WERI-Rb-1 (cell line): ENCODE measurements at regions not wholly inside any gene's neighbourhood (a gene's known extent, or its start where the extent isn't known, plus 50 kb on each side); places are given as distances from the start of the nearest gene placed in this dataset.

ENCODE experiments used
- DNase-seq: peaks from one replicate; pipeline ENCODE4 v3.0.0-alpha.2; 2020
- H3K27ac ChIP-seq: fragments of 250-450 bp; sonication (Bioruptor Pico); 2 replicates; pipeline ENCODE4 v1.5.1; 2020; ENCODE audit warnings: mild to moderate bottlenecking, moderate library complexity
- H3K27me3 ChIP-seq: fragments of 250-450 bp; sonication (Bioruptor Pico); 2 replicates; pipeline ENCODE4 v1.5.1; 2021; ENCODE audit warnings: mild to moderate bottlenecking, low read depth, moderate library complexity; ENCODE audit not compliant: insufficient read depth, severe bottlenecking
- H3K36me3 ChIP-seq: fragments of 250-450 bp; sonication (Bioruptor Pico); 2 replicates; pipeline ENCODE4 v1.5.1; 2020; ENCODE audit warnings: mild to moderate bottlenecking, moderate library complexity
- H3K4me3 ChIP-seq: 2 replicates; pipeline ENCODE4 v1.5.1; 2011; ENCODE audit warnings: low read depth, mild to moderate bottlenecking, control low read depth, low read length
- H3K9me3 ChIP-seq: fragments of 250-450 bp; sonication (Bioruptor Pico); 2 replicates; pipeline ENCODE4 v1.5.1; 2021; ENCODE audit warnings: mild to moderate bottlenecking, moderate library complexity; ENCODE audit not compliant: severe bottlenecking
- CTCF ChIP-seq: IDR thresholded peaks from 2 replicates; pipeline ENCODE4 v1.5.1; 2011; ENCODE audit warnings: low read depth, mild to moderate bottlenecking, control low read depth, inconsistent platforms, low read length

GRCh38 chr6:81561071-81561564, 191.4 kb downstream of the TENT5A start:
- H3K4me3 ChIP-seq = no peak overlapping the region
- no peaks in the 10 kb centered on the region for H3K27me3 ChIP-seq
- no peaks in the 10 kb centered on the region for H3K36me3 ChIP-seq
- TF ChIP-seq CTCF = no peak
- DNase-seq = no peak
- H3K27ac ChIP-seq = no peak overlapping the region
- H3K9me3 ChIP-seq = no peaks in the 10 kb centered on the region

- DNase-seq = no peak
- no peak for TF ChIP-seq CTCF
These were observed 194.7 kb downstream of the TENT5A start for GRCh38 chr6:81557811-81558210.

GRCh38 chr6:81556551-81556950, 195.9 kb downstream of the TENT5A start:
- Histone ChIP-seq H3K27ac (no peak overlapping the region), H3K27me3 (no peaks in the 10 kb centered on the region), H3K4me3 (no peak overlapping the region), H3K36me3 (no peaks in the 10 kb centered on the region), H3K9me3 (no peaks in the 10 kb centered on the region)
- no peak for DNase-seq
- no peak for TF ChIP-seq CTCF

More at GRCh38 chr6:81557811-81558210, 194.7 kb downstream of the TENT5A start:
- H3K4me3 ChIP-seq = no peak overlapping the region
- no peaks in the 10 kb centered on the region for H3K36me3 ChIP-seq
- H3K27me3 ChIP-seq = no peaks in the 10 kb centered on the region
- no peak overlapping the region for H3K27ac ChIP-seq
- H3K9me3 ChIP-seq = no peaks in the 10 kb centered on the region

GRCh38 chr6:81553216-81553615, 199.3 kb downstream of the TENT5A start:
- H3K9me3 ChIP-seq = no peaks in the 10 kb centered on the region
- DNase-seq = no peak

GRCh38 chr6:81552644-81553043, 199.8 kb downstream of the TENT5A start:
- H3K27me3 ChIP-seq = no peaks in the 10 kb centered on the region
- no peak overlapping the region for H3K27ac ChIP-seq
- H3K36me3 ChIP-seq = no peaks in the 10 kb centered on the region
- no peak for TF ChIP-seq CTCF
- H3K4me3 ChIP-seq = no peak overlapping the region
- no peak for DNase-seq
- no peaks in the 10 kb centered on the region for H3K9me3 ChIP-seq

More at GRCh38 chr6:81553216-81553615, 199.3 kb downstream of the TENT5A start:
- Histone ChIP-seq H3K27me3 (no peaks in the 10 kb centered on the region), H3K27ac (no peak overlapping the region), H3K36me3 (no peaks in the 10 kb centered on the region), H3K4me3 (no peak overlapping the region)
- no peak for TF ChIP-seq CTCF

- Histone ChIP-seq H3K27me3 (no peaks in the 10 kb centered on the region), H3K36me3 (no peaks in the 10 kb centered on the region), H3K27ac (no peak overlapping the region), H3K4me3 (no peak overlapping the region), H3K9me3 (no peaks in the 10 kb centered on the region)
- DNase-seq = no peak
- no peak for TF ChIP-seq CTCF
These were observed 205.3 kb downstream of the TENT5A start for GRCh38 chr6:81547149-81547548.
